ENCODE measurements at regions not wholly inside any gene's neighbourhood (a gene's known extent, or its start where the extent isn't known, plus 50 kb on each side); places are given as distances from the start of the nearest gene placed in this dataset.

DNA sequence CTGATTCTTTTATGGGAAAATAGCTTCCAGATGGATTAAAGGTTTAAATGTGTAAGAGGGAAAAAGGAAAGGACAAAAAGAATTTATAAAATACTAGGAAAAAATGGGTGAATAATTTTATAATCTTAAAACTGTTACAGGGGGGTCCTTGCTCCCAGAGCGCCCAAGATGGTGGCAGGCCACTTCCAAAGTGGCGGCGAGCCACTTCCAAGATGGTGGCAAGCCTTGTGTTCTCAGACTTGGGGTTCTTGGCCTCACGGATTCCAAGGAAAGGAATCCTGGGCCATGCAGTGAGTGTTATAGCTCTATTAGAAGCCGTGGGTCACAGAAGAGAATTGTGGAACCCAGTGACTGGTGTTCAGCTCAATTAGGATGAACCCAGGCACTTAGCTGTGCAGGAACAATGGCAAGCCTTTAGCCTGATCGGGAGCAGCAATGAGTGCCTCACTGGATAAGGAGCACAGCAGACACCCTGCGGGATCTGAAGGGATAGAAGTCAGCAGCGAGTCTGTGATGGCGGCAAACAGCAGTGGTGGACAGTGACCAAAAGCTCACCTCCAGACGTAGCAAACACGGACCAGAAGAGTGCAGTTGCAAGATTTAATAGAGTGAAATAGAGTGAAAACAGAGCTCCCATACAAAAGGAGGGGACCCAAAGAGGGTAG is 83.2 kb upstream of the SNCAIP start:
- TF ChIP-seq, protein P1, sequence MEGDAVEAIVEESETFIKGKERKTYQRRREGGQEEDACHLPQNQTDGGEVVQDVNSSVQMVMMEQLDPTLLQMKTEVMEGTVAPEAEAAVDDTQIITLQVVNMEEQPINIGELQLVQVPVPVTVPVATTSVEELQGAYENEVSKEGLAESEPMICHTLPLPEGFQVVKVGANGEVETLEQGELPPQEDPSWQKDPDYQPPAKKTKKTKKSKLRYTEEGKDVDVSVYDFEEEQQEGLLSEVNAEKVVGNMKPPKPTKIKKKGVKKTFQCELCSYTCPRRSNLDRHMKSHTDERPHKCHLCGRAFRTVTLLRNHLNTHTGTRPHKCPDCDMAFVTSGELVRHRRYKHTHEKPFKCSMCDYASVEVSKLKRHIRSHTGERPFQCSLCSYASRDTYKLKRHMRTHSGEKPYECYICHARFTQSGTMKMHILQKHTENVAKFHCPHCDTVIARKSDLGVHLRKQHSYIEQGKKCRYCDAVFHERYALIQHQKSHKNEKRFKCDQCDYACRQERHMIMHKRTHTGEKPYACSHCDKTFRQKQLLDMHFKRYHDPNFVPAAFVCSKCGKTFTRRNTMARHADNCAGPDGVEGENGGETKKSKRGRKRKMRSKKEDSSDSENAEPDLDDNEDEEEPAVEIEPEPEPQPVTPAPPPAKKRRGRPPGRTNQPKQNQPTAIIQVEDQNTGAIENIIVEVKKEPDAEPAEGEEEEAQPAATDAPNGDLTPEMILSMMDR (IDR thresholded peaks at IDR 0.05; ENCODE audit: low read depth, low read length) = no peak
- H3K4me3 ChIP-seq (ENCODE audit: low read depth, low read length) = no peak overlapping the region
- no peak overlapping the region for H3K27ac ChIP-seq
- H3K27me3 ChIP-seq (ENCODE audit: insufficient read depth, low read depth, severe bottlenecking) = no peaks in the 10 kb centered on the region
- no peaks in the 10 kb centered on the region for H3K9me3 ChIP-seq (ENCODE audit: severe bottlenecking)
- H3K36me3 ChIP-seq = no peaks in the 10 kb centered on the region
- DNase-seq = no peak

DNA sequence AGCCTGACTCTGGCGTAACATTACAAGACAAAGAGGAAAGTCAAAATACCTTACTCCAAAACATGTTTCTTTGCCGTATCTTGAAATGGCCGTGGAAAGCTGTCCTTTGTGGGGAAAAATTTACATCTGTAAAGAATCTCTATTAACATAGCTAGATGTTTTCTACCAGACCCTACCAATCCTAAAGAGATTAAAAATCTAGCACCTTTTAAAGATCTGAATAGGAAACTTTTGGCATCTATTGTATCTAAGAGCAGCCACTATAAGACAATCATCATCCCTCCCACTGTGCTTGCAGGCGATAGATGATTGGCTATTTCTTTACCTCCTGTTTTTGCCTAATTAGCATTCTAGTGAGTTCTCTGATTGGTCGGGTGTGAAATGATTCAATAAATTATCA is 82.5 kb upstream of the SNCAIP start:
- H3K27ac ChIP-seq = no peak overlapping the region
- no peak for DNase-seq
- no peaks in the 10 kb centered on the region for H3K36me3 ChIP-seq
- H3K9me3 ChIP-seq (ENCODE audit: severe bottlenecking) = no peaks in the 10 kb centered on the region
- H3K27me3 ChIP-seq (ENCODE audit: insufficient read depth, low read depth, severe bottlenecking) = no peaks in the 10 kb centered on the region
- TF ChIP-seq, protein P1 (IDR thresholded peaks at IDR 0.05; ENCODE audit: low read depth, low read length) = no peak
- H3K4me3 ChIP-seq (ENCODE audit: low read depth, low read length) = no peak overlapping the region

- H3K9me3 ChIP-seq (ENCODE audit: severe bottlenecking) = no peaks in the 10 kb centered on the region
Measured at GRCh38 chr5:122236270-122237040, 75.6 kb upstream of the SNCAIP start.

DNA sequence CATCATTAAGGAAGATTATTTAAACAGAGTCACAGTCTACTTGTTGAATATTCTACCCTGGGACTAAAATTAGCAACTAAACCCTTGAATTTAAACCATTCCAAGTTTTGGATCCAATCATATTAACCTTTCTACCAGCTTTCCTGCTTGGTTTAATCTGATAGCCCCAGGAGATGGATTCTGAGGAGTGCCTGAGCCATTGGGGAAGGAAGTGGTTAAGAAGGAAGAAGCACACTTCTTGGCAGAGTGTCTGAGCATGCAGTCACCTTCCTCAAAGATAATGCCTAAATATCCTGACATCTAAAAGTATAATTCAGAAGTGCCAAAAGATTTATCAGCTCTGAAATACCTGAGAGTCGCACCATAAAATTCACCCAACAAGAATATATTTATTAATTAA is 74.1 kb upstream of the SNCAIP start:
- no peaks in the 10 kb centered on the region for H3K9me3 ChIP-seq (ENCODE audit: severe bottlenecking)
- no peaks in the 10 kb centered on the region for H3K36me3 ChIP-seq
- no peak overlapping the region for H3K4me3 ChIP-seq (ENCODE audit: low read depth, low read length)
- H3K27ac ChIP-seq = no peak overlapping the region
- TF ChIP-seq, protein P1 (IDR thresholded peaks at IDR 0.05; ENCODE audit: low read depth, low read length) = no peak
- DNase-seq = no peak
- H3K27me3 ChIP-seq (ENCODE audit: insufficient read depth, low read depth, severe bottlenecking) = no peaks in the 10 kb centered on the region

More at GRCh38 chr5:122236270-122237040, 75.6 kb upstream of the SNCAIP start:
- TF ChIP-seq, protein P1 (IDR thresholded peaks at IDR 0.05; ENCODE audit: low read depth, low read length) = no peak
- Histone ChIP-seq H3K27me3 (ENCODE audit: insufficient read depth, low read depth, severe bottlenecking) (no peaks in the 10 kb centered on the region), H3K4me3 (ENCODE audit: low read depth, low read length) (no peak overlapping the region), H3K27ac (no peak overlapping the region), H3K36me3 (no peaks in the 10 kb centered on the region)
- DNase-seq = no peak

GRCh38 chr5:122252319-122252718 is 59.7 kb upstream of the SNCAIP start:
- Histone ChIP-seq H3K36me3 (no peaks in the 10 kb centered on the region), H3K9me3 (ENCODE audit: severe bottlenecking) (peaks cover 19% of the 10 kb centered on the region), H3K27me3 (ENCODE audit: insufficient read depth, low read depth, severe bottlenecking) (no peaks in the 10 kb centered on the region), H3K4me3 (ENCODE audit: low read depth, low read length) (no peak overlapping the region), H3K27ac (no peak overlapping the region)
- no peak for DNase-seq
- TF ChIP-seq, protein P1 (IDR thresholded peaks at IDR 0.05; ENCODE audit: low read depth, low read length) = no peak
